ENCODE measurements at regions not wholly inside any gene's neighbourhood (a gene's known extent, or its start where the extent isn't known, plus 50 kb on each side); places are given as distances from the start of the nearest gene placed in this dataset.

GRCh38 chr4:96991083-96991482, 1151.2 kb downstream of the PDHA2 start:
- no peaks in the 10 kb centered on the region for H3K4me1 Mint-ChIP-seq (ENCODE audit: low read depth, unreplicated experiment)
- no peaks in the 10 kb centered on the region for H3K36me3 Mint-ChIP-seq (ENCODE audit: insufficient read depth, unreplicated experiment)
- intact Hi-C loops (cut with micrococcal nuclease; ENCODE audit: unreplicated experiment) = no loop called here
- no peak overlapping the region for H3K4me3 Mint-ChIP-seq (ENCODE audit: low read depth, unreplicated experiment)
- H3K27ac Mint-ChIP-seq (ENCODE audit: unreplicated experiment) = no peak overlapping the region
- no TSS peak for BruUV-seq (replicated peaks)
- DNase-seq = no peak
- no peaks in the 10 kb centered on the region for H3K27me3 Mint-ChIP-seq (ENCODE audit: unreplicated experiment)
- H3K9me3 Mint-ChIP-seq (ENCODE audit: low read depth, unreplicated experiment) = no peaks in the 10 kb centered on the region
- CTCF ChIA-PET = no interaction called here
- no peak for TF ChIP-seq CTCF (IDR thresholded peaks at IDR 0.05; ENCODE audit: unreplicated experiment)

- BruUV-seq (replicated peaks) = no TSS peak
- Mint-ChIP-seq H3K36me3 (ENCODE audit: insufficient read depth, unreplicated experiment) (no peaks in the 10 kb centered on the region), H3K9me3 (ENCODE audit: low read depth, unreplicated experiment) (no peaks in the 10 kb centered on the region), H3K27ac (ENCODE audit: unreplicated experiment) (no peak overlapping the region), H3K4me1 (ENCODE audit: low read depth, unreplicated experiment) (no peaks in the 10 kb centered on the region), H3K27me3 (ENCODE audit: unreplicated experiment) (no peaks in the 10 kb centered on the region), H3K4me3 (ENCODE audit: low read depth, unreplicated experiment) (no peak overlapping the region)
- intact Hi-C loops (cut with micrococcal nuclease; ENCODE audit: unreplicated experiment) = no loop called here
- CTCF ChIA-PET = no interaction called here
- no peak for TF ChIP-seq CTCF (IDR thresholded peaks at IDR 0.05; ENCODE audit: unreplicated experiment)
- DNase-seq = no peak
Observed at GRCh38 chr4:96992443-96992842, 1150.8 kb downstream of the STPG2 start.

- CTCF ChIA-PET = no interaction called here
- Mint-ChIP-seq H3K36me3 (ENCODE audit: insufficient read depth, unreplicated experiment) (no peaks in the 10 kb centered on the region), H3K27me3 (ENCODE audit: unreplicated experiment) (no peaks in the 10 kb centered on the region), H3K27ac (ENCODE audit: unreplicated experiment) (no peak overlapping the region), H3K4me3 (ENCODE audit: low read depth, unreplicated experiment) (no peak overlapping the region), H3K9me3 (ENCODE audit: low read depth, unreplicated experiment) (no peaks in the 10 kb centered on the region), H3K4me1 (ENCODE audit: low read depth, unreplicated experiment) (no peaks in the 10 kb centered on the region)
- intact Hi-C loops (cut with micrococcal nuclease; ENCODE audit: unreplicated experiment) = no loop called here
- DNase-seq = no peak
- BruUV-seq (replicated peaks) = no TSS peak
- no peak for TF ChIP-seq CTCF (IDR thresholded peaks at IDR 0.05; ENCODE audit: unreplicated experiment)
Observed at GRCh38 chr4:96993560-96993959, 1149.7 kb downstream of the STPG2 start.

GRCh38 chr4:97003715-97004114, 1139.6 kb downstream of the STPG2 start:
- no peaks in the 10 kb centered on the region for H3K27me3 Mint-ChIP-seq (ENCODE audit: unreplicated experiment)
- TF ChIP-seq CTCF (IDR thresholded peaks at IDR 0.05; ENCODE audit: unreplicated experiment) = no peak
- no peak for DNase-seq
- intact Hi-C loops (cut with micrococcal nuclease; ENCODE audit: unreplicated experiment) = no loop called here
- H3K9me3 Mint-ChIP-seq (ENCODE audit: low read depth, unreplicated experiment) = no peaks in the 10 kb centered on the region
- peaks cover 11% of the 10 kb centered on the region for H3K4me1 Mint-ChIP-seq (ENCODE audit: low read depth, unreplicated experiment)
- H3K4me3 Mint-ChIP-seq (ENCODE audit: low read depth, unreplicated experiment) = peak overlapping the region; percentile 33
- H3K36me3 Mint-ChIP-seq (ENCODE audit: insufficient read depth, unreplicated experiment) = no peaks in the 10 kb centered on the region
- no peak overlapping the region for H3K27ac Mint-ChIP-seq (ENCODE audit: unreplicated experiment)
- CTCF ChIA-PET = no interaction called here
- BruUV-seq (replicated peaks) = no TSS peak

- Mint-ChIP-seq H3K27ac (ENCODE audit: unreplicated experiment) (no peak overlapping the region), H3K9me3 (ENCODE audit: low read depth, unreplicated experiment) (no peaks in the 10 kb centered on the region), H3K4me3 (ENCODE audit: low read depth, unreplicated experiment) (no peak overlapping the region), H3K27me3 (ENCODE audit: unreplicated experiment) (no peaks in the 10 kb centered on the region), H3K4me1 (ENCODE audit: low read depth, unreplicated experiment) (no peaks in the 10 kb centered on the region), H3K36me3 (ENCODE audit: insufficient read depth, unreplicated experiment) (no peaks in the 10 kb centered on the region)
- no TSS peak for BruUV-seq (replicated peaks)
- intact Hi-C loops (cut with micrococcal nuclease; ENCODE audit: unreplicated experiment) = no loop called here
- no peak for DNase-seq
- TF ChIP-seq CTCF (IDR thresholded peaks at IDR 0.05; ENCODE audit: unreplicated experiment) = no peak
- CTCF ChIA-PET = no interaction called here
Observed at GRCh38 chr4:97013309-97013708, 1130.0 kb downstream of the STPG2 start.
